ENCODE measurements at regions not wholly inside any gene's neighbourhood (a gene's known extent, or its start where the extent isn't known, plus 50 kb on each side); places are given as distances from the start of the nearest gene placed in this dataset.

DNA sequence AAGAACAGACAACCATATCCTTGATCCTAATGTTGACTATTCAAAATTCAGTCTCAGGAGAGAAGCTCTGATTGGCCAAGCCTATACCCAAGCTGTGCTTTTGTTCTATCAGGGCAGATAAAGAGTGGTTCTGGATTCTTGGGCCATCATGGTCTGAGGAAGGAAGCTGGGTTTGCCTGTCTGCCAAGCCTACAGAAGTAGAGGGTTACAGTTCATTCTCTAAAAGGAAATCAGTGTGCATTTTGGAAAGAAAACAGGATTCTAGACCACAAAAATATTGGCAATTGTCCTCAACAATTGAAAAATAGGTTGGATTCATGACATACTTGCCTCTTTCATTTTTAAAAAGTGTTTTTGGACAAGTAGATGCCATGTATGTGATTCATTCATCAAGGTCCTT is 145.4 kb upstream of the BMP2 start:
- Mint-ChIP-seq H3K27me3 (ENCODE audit: insufficient read depth, unreplicated experiment) (no peaks in the 10 kb centered on the region), H3K4me3 (ENCODE audit: unreplicated experiment) (no peak overlapping the region), H3K36me3 (ENCODE audit: insufficient read depth, unreplicated experiment) (no peaks in the 10 kb centered on the region), H3K27ac (ENCODE audit: low read depth, unreplicated experiment) (no peak overlapping the region), H3K4me1 (ENCODE audit: insufficient read depth, unreplicated experiment) (no peaks in the 10 kb centered on the region), H3K9me3 (ENCODE audit: unreplicated experiment) (no peaks in the 10 kb centered on the region)
- BruUV-seq (replicated peaks): no TSS peak
- TF ChIP-seq CTCF (IDR thresholded peaks at IDR 0.05; ENCODE audit: unreplicated experiment): no peak
- CTCF ChIA-PET: interaction anchor here (0.8 to 0.9 kb wide), 2 partner anchors 13 to 15 kb away, joined by 3 read pairs; no protein-coding TSS in a partner anchor
- POLR2A ChIA-PET: interaction anchor here (1.3 kb wide), 1 partner anchor 10 kb away, joined by 3 read pairs; no protein-coding TSS in a partner anchor
- intact Hi-C loops (cut with micrococcal nuclease): no loop called here
- DNase-seq (ENCODE audit: unreplicated experiment): no peak

DNA sequence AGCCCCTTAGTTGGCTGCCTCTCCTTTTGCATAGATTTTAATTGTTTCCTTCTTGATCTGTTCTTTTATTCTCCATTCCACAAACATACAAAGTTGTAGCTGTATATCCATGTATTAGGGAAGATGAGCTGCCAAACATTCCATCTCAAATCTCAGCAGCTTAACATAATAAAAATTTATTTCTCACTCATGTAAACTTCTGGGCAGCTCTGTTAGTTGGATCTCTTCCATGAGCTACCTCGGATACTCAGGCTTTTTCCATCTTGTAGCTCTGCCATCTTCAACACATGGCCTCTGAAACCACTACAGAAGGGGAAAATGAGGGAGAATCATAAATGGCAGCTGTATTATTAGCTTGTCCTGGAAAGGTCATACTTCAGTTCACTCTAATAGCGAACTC is 149.4 kb upstream of the BMP2 start:
- BruUV-seq (replicated peaks): no TSS peak
- no peaks in the 10 kb centered on the region for H3K9me3 Mint-ChIP-seq (ENCODE audit: unreplicated experiment)
- POLR2A ChIA-PET: interaction anchor here (0.7 to 1.2 kb wide), 2 partner anchors 11 to 16 kb away, joined by 3 to 4 read pairs; no protein-coding TSS in a partner anchor
- CTCF ChIA-PET: interaction anchor here (0.6 to 1.6 kb wide), 3 partner anchors 10 to 217 kb away, joined by 3 to 9 read pairs (median 4); no protein-coding TSS in a partner anchor
- TF ChIP-seq CTCF (IDR thresholded peaks at IDR 0.05; ENCODE audit: unreplicated experiment): no peak
- no peak overlapping the region for H3K4me3 Mint-ChIP-seq (ENCODE audit: unreplicated experiment)
- no peaks in the 10 kb centered on the region for H3K36me3 Mint-ChIP-seq (ENCODE audit: insufficient read depth, unreplicated experiment)
- intact Hi-C loops (cut with micrococcal nuclease): no loop called here
- no peaks in the 10 kb centered on the region for H3K27me3 Mint-ChIP-seq (ENCODE audit: insufficient read depth, unreplicated experiment)
- no peak for DNase-seq (ENCODE audit: unreplicated experiment)
- no peak overlapping the region for H3K27ac Mint-ChIP-seq (ENCODE audit: low read depth, unreplicated experiment)
- H3K4me1 Mint-ChIP-seq (ENCODE audit: insufficient read depth, unreplicated experiment): peaks cover 8% of the 10 kb centered on the region

- POLR2A ChIA-PET: interaction anchor here (1.0 kb wide), 1 partner anchor 15 kb away, joined by 3 read pairs; no protein-coding TSS in a partner anchor
- H3K9me3 Mint-ChIP-seq (ENCODE audit: unreplicated experiment): peaks cover 7% of the 10 kb centered on the region
- intact Hi-C loops (cut with micrococcal nuclease): no loop called here
- no peaks in the 10 kb centered on the region for H3K27me3 Mint-ChIP-seq (ENCODE audit: insufficient read depth, unreplicated experiment)
- no peak for TF ChIP-seq CTCF (IDR thresholded peaks at IDR 0.05; ENCODE audit: unreplicated experiment)
- BruUV-seq (replicated peaks): no TSS peak
- no peak for DNase-seq (ENCODE audit: unreplicated experiment)
- H3K4me1 Mint-ChIP-seq (ENCODE audit: insufficient read depth, unreplicated experiment): peaks cover 21% of the 10 kb centered on the region
- H3K27ac Mint-ChIP-seq (ENCODE audit: low read depth, unreplicated experiment): no peak overlapping the region
- CTCF ChIA-PET: no interaction called here
- no peaks in the 10 kb centered on the region for H3K36me3 Mint-ChIP-seq (ENCODE audit: insufficient read depth, unreplicated experiment)
- no peak overlapping the region for H3K4me3 Mint-ChIP-seq (ENCODE audit: unreplicated experiment)
Measured at GRCh38 chr20:6616421-6616820, 151.1 kb upstream of the BMP2 start.

GRCh38 chr20:6614836-6615235 is 152.7 kb upstream of the BMP2 start:
- Mint-ChIP-seq H3K4me1 (ENCODE audit: insufficient read depth, unreplicated experiment) (peaks cover 21% of the 10 kb centered on the region), H3K36me3 (ENCODE audit: insufficient read depth, unreplicated experiment) (no peaks in the 10 kb centered on the region), H3K27ac (ENCODE audit: low read depth, unreplicated experiment) (no peak overlapping the region), H3K4me3 (ENCODE audit: unreplicated experiment) (no peak overlapping the region), H3K27me3 (ENCODE audit: insufficient read depth, unreplicated experiment) (no peaks in the 10 kb centered on the region), H3K9me3 (ENCODE audit: unreplicated experiment) (peaks cover 7% of the 10 kb centered on the region)
- BruUV-seq (replicated peaks): no TSS peak
- CTCF ChIA-PET: interaction anchor here (1.3 to 4.4 kb wide), 3 partner anchors 13 to 32 kb away, joined by 3 to 23 read pairs (median 4); no protein-coding TSS in a partner anchor
- POLR2A ChIA-PET: interaction anchor here (3.5 kb wide), 1 partner anchor 23 kb away, joined by 19 read pairs; no protein-coding TSS in a partner anchor
- DNase-seq (ENCODE audit: unreplicated experiment): no peak
- no peak for TF ChIP-seq CTCF (IDR thresholded peaks at IDR 0.05; ENCODE audit: unreplicated experiment)
- intact Hi-C loops (cut with micrococcal nuclease): no loop called here
